NCI-H82 treated with DMSO at 0.1 percent for 48 hours (cell line): ENCODE measurements at regions not wholly inside any gene's neighbourhood (a gene's known extent, or its start where the extent isn't known, plus 50 kb on each side); places are given as distances from the start of the nearest gene placed in this dataset.
A peak's percentile ranks its signal among the peaks of the same experiment; 100 is the strongest.

ENCODE experiments used
- DNase-seq: peaks from one replicate; lab custom pipeline; 2025; ENCODE audit not compliant: unreplicated experiment; lab: John Stamatoyannopoulos, UW

DNA sequence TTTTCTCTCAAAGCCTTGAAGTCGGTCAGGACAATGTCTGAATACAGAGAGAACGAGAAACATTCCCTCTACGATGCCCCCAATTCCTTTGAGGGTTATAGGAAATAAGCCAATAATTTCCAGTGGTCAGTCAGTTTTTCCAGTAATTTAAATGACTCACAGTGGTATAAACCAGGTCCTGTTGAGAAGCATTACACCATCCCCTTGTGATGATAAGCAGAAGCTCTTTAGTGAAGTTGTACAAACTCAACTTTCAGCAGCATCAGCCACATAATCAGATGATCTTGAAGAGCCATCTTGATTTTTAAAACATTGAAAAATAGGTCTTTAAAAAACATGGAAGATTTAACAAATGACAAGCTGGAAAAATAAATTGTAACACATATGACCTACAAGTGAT lies 173.9 kb upstream of the ZNF462 start:
- no peak for DNase-seq

DNA sequence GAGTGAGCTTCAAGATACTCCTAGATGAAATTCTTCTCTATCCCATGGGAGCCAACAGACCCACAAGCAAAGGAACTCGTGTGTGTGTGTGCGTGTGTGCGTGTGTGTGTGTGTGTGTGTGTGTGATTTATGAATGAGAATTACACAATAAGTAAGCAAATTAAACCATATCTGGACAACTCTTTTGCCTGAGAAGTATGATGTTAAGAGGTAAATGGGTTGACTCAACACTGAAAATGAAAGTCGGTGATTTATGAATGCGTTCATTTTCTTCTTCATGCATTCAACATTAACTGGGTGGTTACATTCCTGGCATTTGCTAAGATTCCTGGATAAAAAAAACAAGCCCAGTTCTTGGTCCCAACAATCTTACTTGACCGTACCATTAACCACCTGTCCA lies 171.3 kb upstream of the ZNF462 start:
- no peak for DNase-seq

DNA sequence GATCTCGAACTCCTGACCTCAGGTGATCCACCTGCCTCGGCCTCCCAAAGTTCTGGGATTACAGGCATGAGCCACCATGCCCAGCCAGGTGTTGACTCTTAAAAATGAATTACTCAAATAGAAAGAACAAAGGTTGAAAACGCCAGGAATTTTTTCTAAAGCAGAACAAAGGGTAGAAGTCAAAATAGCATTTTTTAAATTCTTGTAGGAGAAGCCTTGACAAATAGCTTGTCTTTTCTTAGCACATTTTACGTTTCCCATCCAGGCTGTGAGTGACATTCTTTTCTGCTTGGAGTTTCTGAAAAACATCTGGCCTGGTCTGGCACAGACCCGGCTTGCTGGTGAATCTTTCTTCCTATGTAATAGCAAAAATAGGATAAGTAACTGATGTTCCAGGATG lies 169.4 kb upstream of the ZNF462 start:
- no peak for DNase-seq

DNA sequence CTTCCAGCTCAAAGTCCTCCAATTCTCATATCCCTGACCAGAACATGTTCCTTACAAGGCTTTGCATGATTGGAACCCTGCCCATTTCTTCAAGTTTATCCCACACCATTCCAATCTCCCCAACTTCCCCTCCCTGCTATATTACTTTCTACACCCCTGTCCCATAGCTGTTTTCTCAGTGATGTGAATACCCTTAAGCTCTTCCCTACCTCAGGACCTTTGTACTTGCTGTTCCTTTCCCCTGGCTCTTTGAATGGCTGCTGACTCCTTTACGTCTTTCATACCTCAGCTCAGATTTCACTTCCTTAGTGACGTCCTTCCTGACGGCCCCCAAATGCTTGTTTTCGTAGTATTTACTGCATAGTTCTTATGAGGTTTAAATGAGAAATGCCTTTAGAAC lies 166.2 kb upstream of the ZNF462 start:
- no peak for DNase-seq

DNA sequence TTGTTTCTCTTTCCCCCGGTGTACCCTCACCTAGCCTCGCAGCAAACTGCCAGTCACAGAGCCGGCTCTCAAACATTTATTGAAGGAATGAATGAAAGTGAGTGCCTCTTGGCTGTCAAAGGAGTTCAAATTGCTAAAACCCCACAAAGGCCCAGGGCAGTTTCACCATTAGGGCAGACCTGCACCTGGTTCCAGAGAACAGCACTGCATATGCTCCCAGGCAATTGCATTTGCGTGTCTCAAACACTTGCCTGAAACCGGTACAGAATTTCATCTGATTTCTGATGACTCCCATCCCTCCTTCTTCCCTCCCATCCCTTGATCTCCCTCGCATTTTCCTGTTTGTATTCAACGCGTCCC lies 165.6 kb upstream of the ZNF462 start:
- DNase-seq = no peak

DNA sequence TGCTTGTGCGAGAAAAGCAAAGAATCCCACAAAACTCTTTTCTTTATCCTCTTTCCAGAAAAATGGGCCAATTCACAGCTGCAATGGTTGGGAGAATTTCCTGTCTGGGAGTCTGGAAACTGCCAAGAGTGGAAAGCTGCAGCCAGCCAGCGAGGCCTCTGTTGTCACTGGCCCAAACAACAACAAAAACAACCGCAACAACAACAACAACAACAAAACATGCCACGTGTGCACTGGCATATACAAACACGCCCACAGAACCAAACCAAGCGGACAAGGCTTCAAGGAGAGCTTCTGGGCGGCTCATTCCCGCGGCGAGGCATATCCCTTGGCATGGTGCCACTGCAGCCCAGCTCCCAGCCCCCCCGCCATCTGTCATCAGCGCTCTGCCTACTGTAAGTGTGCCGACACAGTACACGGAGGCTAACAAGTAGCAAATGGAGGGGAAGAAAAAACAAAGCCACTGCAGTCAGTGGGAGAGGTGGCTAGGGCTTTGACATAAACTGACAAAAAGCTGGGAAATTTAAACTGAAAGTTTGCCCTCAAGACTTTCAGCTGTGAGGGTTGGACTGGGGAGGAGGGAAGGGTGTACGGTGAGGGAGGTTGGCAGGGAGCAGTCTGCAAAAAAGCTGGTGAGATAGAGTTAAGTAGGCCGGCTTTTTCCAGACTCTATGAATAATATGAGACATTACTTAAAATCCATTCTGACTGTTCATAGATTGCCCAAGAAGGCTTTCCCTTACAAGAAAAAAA lies 165.0 kb upstream of the ZNF462 start:
- peak; percentile 90 for DNase-seq

DNA sequence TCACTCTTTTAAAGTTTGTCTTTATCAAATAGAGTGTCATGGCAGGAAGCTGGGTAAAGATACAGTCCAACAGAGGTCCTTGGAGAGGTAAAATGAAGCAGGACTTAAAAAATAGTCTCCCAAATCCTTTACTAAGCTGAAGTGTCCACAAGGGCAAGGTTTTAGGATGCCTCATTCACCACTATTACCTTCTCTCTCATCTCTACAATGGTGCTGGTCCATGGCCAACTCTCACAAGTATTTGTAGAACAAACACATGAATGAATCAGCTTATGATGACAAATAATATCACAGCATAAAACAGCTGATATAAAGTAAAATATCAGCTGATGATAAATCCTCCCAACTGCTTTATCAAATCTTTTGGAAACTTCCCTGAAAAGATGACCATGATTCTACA lies 162.3 kb upstream of the ZNF462 start:
- DNase-seq = no peak

DNA sequence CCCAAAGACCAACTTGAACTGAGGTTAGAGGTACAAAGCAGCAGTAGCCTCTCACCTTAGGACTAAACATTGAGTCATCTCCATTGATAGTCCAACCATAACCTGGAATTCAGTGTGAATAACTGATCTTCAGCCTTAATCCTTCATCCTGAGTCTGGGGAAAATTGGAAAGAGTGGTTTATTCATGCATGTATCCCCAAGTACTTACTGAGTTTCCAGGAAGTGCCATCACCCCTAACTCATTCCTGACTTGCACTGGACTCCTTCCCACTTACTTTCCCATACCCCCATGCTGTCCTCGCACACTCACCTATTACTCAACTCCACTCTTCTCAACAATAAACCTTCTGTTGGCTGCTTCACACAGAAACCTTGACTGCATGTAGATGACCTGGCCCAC lies 161.4 kb upstream of the ZNF462 start:
- DNase-seq = no peak

DNA sequence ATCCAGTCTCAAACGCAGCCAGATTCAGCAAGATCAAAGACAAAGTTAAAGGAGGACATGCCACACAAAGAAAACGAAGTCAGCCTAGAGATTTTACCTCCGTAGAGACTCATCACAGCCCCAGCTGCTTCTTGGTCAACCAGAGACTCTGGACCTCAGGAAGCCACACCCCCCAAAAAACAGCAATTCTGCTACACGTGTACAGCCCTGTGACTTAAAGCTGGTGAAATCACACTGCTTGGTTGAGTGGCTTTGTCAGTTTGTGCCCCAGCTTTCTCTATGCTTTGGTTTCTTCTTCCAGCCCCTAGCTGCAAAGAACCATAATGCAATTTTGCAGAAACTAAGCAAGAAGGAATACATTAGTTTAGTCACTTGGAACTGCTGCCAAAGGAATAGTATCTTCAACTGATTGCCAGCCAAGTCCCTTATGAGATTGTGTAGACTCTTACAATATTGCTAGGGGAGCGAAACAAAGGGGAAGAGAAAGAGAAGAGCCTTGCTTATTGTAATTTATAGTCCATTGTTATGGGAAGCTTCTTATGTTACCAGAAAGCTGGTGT lies 158.8 kb upstream of the ZNF462 start:
- DNase-seq = no peak

DNA sequence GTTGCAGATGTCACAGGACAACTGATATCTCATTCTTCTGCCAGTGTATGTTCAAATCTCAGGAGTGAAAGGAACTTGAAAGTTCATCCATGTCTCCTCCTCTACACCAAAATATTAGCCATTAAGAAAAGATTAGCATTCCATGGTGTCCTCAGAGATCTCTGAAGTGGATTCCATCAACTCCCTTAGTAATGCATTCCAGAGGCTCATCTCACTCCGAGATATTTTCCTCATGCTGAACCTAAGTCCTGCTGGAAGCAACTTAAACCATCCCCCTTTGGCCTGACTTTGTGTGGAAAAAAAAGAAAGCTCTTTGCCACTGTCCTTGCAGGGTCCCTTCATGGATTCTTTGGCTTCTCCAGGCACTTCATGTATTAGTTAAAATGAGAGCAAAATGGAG lies 155.7 kb upstream of the ZNF462 start:
- no peak for DNase-seq

DNA sequence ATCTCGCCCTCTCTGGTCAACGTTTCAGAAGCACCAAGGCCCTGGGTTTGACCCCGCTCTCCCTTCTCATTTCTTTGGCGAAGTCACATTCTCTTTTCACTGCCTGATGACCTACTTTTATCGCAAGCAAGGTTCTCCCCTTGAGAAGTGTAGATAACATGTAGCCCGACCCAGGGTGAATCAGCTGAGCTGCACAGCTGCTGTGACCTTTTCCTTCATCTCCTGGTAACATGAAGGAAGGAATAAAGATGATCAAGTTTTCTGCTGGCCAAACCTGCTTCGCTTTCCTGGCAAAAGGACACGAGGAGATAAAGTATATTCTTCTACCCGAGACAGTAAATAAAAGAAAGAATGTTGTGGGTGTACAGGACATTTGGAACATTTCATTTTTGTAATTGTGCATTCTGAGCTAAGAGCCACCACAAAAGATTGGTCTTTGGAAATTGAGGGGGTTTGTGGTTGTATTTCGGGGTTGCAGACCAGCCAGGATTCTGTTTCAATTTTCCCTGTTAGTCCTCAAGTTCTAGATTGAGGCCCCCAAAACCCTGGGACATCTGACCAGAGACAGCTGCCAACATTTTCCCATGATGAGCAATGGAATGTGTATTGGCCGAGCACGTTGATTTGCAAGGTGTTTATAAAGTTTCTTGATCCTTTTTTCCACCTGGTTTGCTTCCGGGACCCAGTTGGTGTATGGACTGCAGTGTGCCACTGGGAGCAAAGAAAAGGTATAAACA lies 155.1 kb upstream of the ZNF462 start:
- no peak for DNase-seq

DNA sequence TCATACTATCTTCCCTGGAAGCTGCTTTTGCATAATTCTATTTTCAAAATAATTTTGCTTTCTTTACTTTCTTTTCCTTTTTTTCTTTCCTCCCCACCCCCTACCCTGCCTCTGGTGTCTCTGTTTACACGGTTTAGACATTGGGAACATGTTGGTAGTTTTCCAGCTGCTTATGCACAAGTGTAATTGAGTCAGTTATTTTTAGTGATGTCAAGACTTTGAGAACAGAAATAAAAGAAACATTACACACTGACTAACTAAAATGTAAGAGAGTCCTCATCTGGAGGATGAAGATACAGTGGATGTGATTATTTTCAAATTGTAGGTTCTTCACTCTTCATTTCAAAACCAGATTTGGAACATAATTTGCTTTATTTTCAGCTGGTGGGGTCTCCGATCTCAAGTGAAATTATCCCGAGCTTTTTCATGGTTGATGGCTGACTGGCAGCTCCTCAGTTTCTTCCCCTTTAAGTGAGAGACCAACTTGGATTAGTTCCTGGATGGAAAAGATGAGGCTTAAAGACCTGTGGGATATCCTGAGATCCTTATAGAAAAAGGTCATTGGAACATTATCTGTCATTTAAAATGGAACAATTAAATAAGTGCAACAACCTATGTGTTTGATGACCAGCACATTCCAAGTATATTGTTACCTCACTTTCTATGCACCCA lies 154.4 kb upstream of the ZNF462 start:
- no peak for DNase-seq

DNA sequence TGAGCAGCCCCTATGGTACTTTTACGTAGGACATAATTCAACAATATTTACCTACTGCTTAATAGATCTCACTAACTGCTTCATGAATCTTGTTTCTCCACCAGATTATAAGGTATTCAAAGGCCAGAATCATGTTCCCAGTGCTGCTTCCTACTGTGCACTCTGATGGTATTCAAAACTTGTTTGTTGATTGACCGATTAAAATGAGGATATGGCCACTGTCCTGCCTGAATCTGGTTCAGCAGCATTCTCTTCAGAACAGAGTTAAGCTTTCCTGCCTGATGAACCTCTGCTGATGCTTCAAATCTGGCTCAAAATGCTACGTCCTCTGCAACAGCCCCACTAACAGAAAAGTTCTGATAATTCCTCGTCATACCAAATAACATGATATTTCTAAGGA lies 150.7 kb upstream of the ZNF462 start:
- DNase-seq = no peak

DNA sequence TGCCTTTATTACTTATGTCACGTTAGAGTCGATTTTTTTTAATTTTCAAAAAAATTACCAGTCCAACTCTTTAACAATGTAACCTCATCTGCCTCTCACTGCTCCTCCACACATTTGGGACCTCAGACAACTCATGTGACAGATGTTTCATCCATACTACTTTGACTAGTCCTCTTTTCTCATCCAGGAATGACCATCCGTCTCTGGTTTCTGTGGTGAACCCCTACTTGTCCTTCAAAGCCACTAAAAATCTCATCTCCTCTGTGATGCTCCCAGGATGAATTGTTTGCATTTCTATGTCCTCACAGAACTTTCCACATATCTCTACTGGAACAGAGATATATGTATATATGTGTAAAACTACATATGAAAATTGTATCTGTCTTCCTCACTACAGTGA lies 149.8 kb upstream of the ZNF462 start:
- no peak for DNase-seq

DNA sequence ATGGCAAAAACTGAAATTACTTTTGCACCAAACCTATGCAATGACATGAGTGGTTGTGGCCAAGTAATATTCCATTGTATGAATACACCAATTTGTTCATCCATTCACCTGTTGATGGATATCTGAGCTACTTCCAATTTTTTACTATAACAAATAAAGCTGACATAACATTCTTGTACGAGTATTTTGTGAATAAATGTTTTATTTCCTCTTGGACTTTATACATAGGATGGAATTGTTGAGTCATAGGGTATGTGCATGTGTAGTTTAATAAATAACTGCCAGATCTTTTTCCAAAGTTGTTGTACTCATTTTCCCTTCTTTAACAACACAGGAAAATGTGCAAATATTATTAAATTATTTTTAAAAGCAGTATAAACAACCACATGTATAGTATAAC lies 146.1 kb upstream of the ZNF462 start:
- DNase-seq = no peak

DNA sequence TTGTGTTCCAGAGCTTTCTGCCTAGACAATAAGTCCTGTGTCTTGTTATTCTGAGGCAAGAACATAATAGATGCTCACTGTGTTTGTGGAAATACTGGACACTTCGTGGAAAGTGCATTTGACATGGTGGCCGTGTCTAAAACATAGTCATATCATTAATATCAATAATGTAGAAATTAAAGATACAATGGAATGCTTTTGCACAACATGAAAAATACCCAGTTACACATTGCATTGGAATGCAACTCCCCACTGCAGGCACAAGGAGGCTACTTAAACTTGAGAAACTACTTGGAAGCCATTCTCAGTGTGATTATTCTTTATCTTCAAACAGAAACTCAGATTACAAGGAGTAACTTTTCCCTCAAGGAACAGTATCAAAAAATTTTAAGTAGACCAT lies 145.3 kb upstream of the ZNF462 start:
- DNase-seq = no peak

DNA sequence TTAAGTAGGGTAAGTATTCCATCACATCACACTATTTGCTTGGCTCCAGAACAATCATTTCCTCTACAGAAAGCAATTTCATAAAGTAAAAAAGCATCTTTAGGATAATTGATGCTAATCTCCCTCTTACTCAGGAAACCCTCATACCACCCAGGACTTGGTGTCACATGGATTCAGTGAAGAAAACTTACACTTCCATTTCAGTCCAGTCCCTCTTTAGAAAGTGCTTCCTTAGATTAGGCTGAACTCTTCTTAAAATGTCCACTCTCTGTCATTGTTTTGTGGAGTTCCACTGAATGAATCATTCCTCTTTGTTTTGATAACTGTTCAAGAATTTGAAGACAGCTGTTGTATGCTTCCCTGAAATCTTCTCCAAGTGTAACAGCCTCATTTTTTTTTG lies 144.0 kb upstream of the ZNF462 start:
- DNase-seq = no peak

DNA sequence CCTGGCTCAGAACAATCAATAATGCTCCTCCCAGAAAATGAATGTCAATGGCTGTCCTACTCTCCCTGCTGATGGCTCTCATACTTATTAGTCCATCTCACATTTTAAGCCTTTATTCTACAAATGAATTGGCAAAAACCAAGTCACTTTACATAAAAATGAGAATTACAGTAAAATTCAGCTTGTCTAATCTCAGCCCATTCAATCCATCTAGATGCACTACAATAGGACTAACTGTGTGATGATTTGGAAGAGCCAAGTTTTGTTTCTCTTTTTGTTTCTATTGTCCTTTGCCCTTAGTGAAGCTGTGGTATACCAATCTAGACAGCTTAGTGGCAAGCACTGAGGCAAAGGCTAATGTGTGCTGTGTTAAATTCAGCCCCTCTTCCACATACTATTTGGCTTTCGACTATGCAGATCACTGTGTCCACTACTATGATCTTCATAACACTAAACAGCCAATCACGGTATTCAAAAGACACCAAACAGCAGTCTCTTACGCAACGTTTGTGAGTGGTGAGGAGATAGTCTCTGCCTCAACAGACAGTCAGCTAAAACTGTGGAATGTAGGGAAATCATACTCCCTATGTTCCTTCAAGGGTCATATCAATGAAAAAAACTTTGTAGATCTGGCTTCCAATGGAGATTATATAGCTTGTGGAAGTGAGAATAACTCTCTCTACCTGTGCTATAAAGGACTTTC lies 140.8 kb upstream of the ZNF462 start:
- no peak for DNase-seq

DNA sequence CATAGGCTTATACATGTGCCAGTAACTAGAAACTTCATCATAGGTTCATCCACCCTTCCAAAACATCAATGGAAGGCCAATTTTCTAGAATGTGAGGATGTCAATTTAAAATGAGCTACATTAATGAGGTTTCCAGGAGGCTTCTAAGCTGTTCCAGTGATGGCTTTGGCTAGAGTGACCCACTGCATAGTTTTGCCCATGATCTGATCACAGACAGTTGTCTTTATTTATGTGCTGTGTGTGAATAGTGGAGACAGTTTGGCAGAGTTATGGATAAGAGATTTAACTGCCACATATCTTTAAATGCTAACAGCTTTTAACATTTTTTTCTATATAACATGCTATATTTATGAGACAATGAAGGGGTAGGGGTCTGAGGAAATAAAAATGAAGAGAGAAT lies 139.0 kb upstream of the ZNF462 start:
- no peak for DNase-seq

DNA sequence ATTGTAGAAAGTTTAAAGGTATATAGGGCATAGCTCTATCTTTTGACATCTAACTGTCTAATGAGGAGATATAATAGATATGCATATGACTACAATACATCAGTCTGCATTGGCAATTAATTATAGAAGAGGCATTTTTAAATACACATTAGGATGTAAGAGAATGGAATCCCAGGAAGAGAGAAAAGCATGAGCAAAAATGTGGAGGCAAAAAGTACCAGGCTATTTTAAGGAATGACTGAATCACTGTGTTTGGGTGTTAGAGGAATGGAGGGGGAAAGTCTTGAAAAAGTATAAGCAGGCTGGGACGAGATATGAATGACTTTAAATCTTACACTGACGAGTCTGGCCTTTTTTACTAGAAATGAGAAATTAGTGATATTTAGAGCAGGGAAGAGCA lies 138.4 kb upstream of the ZNF462 start:
- no peak for DNase-seq

DNA sequence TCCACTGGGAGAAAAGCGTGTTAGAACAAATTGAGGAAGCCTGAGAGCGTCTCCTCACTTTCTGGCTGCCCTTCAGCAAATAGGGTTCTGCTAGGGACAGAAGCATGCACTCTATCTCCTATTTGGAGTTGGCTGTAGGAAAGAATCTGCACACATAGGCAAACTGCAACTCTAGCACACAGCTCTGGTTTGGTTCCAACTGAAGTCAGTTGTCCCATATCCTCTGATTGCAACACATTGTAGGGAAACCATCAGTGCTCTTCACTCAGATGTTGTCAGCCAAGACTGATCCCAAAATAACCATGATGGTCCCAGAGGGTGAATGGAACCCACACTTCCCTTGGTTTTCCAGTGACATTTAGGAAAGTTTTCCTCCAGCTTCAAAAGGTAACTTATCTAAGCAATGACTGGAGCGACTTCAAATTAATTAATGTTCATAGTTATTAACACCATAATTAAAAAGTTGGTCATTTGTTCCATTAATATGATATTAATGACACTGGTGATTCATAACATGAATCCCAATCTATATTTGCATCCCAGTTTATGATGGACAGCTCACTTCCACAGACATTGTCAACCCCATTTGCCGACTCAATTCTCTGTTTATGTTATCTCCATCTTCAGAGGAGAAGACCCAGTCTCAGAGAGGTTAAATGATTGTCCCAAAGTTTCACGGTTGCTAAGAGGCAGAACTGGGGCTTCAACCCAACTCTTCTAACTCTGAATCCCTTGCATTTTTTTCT lies 136.7 kb upstream of the ZNF462 start:
- no peak for DNase-seq
